ENCODE measurements at regions not wholly inside any gene's neighbourhood (a gene's known extent, or its start where the extent isn't known, plus 50 kb on each side); places are given as distances from the start of the nearest gene placed in this dataset.

DNA sequence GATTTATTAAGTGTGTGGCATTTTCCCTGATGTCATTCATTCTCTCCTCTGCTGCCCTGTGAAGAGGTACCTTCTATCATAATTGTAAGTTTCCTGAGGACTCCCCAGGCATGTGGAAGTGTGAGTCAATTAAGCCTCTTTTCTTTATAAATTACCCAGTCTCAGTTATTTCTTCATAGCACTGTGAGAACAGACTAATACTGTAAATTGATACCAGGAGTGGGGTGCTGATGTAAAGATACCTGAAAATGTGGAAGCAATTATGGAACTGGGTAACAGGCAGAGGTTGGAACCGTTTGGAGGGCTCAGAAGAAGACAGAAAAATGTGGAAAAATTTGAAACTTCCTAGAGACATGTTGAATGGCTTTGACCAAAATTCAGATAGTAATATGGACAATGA, 711.8 kb upstream of the GRM3 start:
- TF ChIP-seq, protein P1, sequence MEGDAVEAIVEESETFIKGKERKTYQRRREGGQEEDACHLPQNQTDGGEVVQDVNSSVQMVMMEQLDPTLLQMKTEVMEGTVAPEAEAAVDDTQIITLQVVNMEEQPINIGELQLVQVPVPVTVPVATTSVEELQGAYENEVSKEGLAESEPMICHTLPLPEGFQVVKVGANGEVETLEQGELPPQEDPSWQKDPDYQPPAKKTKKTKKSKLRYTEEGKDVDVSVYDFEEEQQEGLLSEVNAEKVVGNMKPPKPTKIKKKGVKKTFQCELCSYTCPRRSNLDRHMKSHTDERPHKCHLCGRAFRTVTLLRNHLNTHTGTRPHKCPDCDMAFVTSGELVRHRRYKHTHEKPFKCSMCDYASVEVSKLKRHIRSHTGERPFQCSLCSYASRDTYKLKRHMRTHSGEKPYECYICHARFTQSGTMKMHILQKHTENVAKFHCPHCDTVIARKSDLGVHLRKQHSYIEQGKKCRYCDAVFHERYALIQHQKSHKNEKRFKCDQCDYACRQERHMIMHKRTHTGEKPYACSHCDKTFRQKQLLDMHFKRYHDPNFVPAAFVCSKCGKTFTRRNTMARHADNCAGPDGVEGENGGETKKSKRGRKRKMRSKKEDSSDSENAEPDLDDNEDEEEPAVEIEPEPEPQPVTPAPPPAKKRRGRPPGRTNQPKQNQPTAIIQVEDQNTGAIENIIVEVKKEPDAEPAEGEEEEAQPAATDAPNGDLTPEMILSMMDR (IDR thresholded peaks at IDR 0.05) = no peak
- no peaks in the 10 kb centered on the region for H3K27me3 Mint-ChIP-seq (ENCODE audit: low read depth, poor library complexity)
- H3K4me3 Mint-ChIP-seq = no peak overlapping the region
- H3K27ac Mint-ChIP-seq = no peak overlapping the region
- peaks cover 7% of the 10 kb centered on the region for H3K9me3 Mint-ChIP-seq
- no peak for DNase-seq
- H3K36me3 Mint-ChIP-seq (ENCODE audit: low read depth) = no peaks in the 10 kb centered on the region
- no peaks in the 10 kb centered on the region for H3K4me1 Mint-ChIP-seq

DNA sequence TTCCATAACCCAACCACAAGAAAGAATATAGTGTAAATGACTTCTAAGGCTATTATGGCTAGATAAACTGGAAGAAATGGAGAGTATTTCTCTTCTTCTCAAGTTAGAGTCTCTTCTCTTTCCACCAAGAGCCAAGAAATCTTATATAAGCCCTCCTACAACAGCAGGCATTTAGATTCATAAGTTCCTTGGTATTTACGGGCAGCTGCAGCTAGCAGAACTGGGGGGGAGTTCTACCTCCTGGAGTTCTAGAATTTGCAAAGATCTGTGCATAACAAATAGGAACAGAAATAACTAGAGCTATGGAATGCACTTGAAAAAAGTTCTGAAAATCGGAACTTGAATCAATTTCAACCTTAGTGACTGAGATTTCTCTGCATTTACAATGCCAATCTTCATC, 715.2 kb upstream of the GRM3 start:
- Mint-ChIP-seq H3K4me3 (no peak overlapping the region), H3K4me1 (no peaks in the 10 kb centered on the region), H3K36me3 (ENCODE audit: low read depth) (no peaks in the 10 kb centered on the region), H3K27ac (no peak overlapping the region), H3K9me3 (peaks cover 7% of the 10 kb centered on the region), H3K27me3 (ENCODE audit: low read depth, poor library complexity) (no peaks in the 10 kb centered on the region)
- TF ChIP-seq, protein P1 (IDR thresholded peaks at IDR 0.05) = no peak
- no peak for DNase-seq

DNA sequence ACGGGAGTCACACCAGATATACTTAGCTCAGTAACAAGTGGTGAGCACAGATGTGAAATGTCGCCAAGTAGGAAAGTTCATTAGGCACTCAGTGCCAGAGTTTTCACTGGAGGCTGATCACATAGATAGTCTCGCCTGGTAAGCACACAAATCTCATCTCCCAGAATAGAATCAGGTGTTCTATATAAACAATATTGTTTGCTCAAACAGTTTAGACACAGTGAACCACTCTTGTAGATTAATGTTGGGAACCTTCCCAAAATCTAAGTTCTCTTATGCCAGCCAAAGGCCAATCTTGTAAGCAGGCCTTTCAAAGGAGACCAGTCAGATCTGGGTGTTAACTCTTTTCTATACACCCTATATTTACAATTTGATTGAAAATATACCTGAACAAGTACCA, 716.5 kb upstream of the GRM3 start:
- Mint-ChIP-seq H3K27ac (no peak overlapping the region), H3K9me3 (peaks cover 5% of the 10 kb centered on the region), H3K36me3 (ENCODE audit: low read depth) (no peaks in the 10 kb centered on the region), H3K4me3 (no peak overlapping the region), H3K4me1 (no peaks in the 10 kb centered on the region), H3K27me3 (ENCODE audit: low read depth, poor library complexity) (no peaks in the 10 kb centered on the region)
- no peak for DNase-seq
- TF ChIP-seq, protein P1 (IDR thresholded peaks at IDR 0.05) = no peak

DNA sequence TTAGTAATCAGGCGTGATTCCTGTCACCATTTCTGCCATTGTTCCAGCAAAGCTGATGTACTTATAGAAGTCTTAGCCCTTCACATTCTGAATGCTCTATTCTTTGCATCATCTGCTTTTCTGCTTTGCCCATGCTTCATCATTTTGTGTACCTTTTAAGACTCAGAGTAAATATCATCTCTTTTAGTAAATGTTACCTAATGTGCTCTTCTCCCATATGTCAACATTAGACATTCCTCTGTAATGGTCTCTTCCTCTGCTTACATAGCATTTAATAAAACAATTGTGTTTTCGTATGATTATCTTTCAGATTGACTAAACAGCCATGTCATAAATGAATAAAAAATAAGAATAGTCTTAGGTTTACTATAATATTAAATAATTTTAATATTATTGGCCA, 719.6 kb upstream of the GRM3 start:
- no peak overlapping the region for H3K4me3 Mint-ChIP-seq
- no peaks in the 10 kb centered on the region for H3K4me1 Mint-ChIP-seq

DNA sequence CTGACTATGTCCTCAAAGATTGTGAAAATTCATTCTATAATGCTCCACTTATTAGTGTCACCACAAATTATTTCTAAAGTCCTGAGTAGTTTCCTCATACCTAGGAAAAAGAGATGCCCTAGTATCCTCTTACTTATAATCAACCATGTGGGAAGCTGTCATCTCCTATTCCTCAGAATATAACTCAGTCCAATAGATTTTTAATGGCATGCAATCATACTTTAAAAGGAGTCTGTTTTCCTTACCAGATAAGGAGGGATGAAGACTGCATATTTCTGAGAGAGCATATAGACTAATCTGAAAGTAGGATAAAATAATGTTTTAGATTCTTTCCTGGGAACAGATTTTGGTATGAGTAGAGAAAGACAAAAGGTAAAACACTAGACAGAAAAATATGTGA, 727.7 kb upstream of the GRM3 start:
- H3K4me1 Mint-ChIP-seq = no peaks in the 10 kb centered on the region
- no peak for DNase-seq
- peaks cover 4% of the 10 kb centered on the region for H3K9me3 Mint-ChIP-seq
- no peak overlapping the region for H3K27ac Mint-ChIP-seq
- no peak overlapping the region for H3K4me3 Mint-ChIP-seq
- no peaks in the 10 kb centered on the region for H3K27me3 Mint-ChIP-seq (ENCODE audit: low read depth, poor library complexity)
- H3K36me3 Mint-ChIP-seq (ENCODE audit: low read depth) = no peaks in the 10 kb centered on the region
- TF ChIP-seq, protein P1 (IDR thresholded peaks at IDR 0.05) = no peak

More for the DNA sequence above, 719.6 kb upstream of the GRM3 start:
- H3K27me3 Mint-ChIP-seq (ENCODE audit: low read depth, poor library complexity) = no peaks in the 10 kb centered on the region
- TF ChIP-seq, protein P1 (IDR thresholded peaks at IDR 0.05) = no peak
- no peaks in the 10 kb centered on the region for H3K36me3 Mint-ChIP-seq (ENCODE audit: low read depth)
- DNase-seq = no peak
- H3K27ac Mint-ChIP-seq = no peak overlapping the region
- no peaks in the 10 kb centered on the region for H3K9me3 Mint-ChIP-seq

DNA sequence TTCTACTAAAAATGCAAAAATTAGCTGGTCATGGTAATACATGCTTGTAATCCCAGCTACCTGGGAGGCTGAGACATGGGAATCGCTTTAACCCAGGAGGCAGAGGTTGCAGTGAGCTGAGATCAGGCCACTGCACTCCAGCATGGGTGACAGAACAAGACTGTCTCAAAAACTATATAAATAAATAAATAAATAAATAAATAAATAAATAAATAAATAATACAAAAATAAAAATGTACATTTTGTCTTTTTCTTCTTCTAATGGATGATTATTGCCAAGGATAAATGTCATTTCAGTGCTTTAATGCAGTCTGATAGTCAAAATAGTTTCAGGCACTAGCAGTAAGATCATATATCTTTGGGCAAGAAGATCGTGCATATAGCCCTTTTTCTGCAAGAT, 727.6 kb upstream of the SEMA3D start:
- H3K27me3 Mint-ChIP-seq (ENCODE audit: low read depth, poor library complexity) = no peaks in the 10 kb centered on the region
- H3K9me3 Mint-ChIP-seq = peaks cover 4% of the 10 kb centered on the region
- DNase-seq = no peak
- H3K27ac Mint-ChIP-seq = no peak overlapping the region
- no peaks in the 10 kb centered on the region for H3K4me1 Mint-ChIP-seq
- H3K36me3 Mint-ChIP-seq (ENCODE audit: low read depth) = no peaks in the 10 kb centered on the region
- TF ChIP-seq, protein P1 (IDR thresholded peaks at IDR 0.05) = no peak
- H3K4me3 Mint-ChIP-seq = no peak overlapping the region

All from nephron progenitor cell (in vitro differentiated cells).